NB4 (cell line): ENCODE measurements at regions not wholly inside any gene's neighbourhood (a gene's known extent, or its start where the extent isn't known, plus 50 kb on each side); places are given as distances from the start of the nearest gene placed in this dataset.

Experiments
- CTCF ChIP-seq: IDR thresholded peaks from one replicate; pipeline ENCODE4 v1.5.1; 2012; ENCODE audit warnings: low read depth, low read length
- MAX ChIP-seq: IDR thresholded peaks from 2 replicates; pipeline ENCODE4 v1.6.1; 2011; ENCODE audit warnings: low read depth, low read length
- POLR2A ChIP-seq: IDR thresholded peaks from 2 replicates; pipeline ENCODE4 v1.6.1; 2011; ENCODE audit warnings: mild to moderate bottlenecking; ENCODE audit not compliant: insufficient read length; ENCODE audit errors: extremely low read depth

DNA sequence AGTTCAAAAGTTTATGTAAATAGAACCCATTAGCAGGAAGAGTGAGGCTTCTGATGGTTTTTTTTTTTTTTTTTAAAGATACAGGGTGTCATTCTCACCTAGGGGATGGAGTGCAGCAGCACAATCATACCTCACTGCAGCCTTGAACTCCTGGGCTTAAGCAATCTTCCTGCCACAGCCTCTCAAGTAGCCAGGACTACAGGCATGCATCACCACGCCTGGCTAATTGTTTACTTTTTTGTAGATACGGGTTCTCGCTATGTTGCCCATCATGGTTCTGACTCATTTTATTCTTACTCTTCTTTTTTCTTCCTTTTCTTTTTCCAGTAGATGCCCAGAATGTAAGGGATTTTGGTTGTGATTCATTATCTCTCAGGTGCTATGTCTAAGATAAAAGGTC is 201.1 kb downstream of the NNT start:
- TF ChIP-seq CTCF: no peak
- TF ChIP-seq MAX: no peak
- TF ChIP-seq POLR2A: no peak
